ENCODE measurements at regions not wholly inside any gene's neighbourhood (a gene's known extent, or its start where the extent isn't known, plus 50 kb on each side); places are given as distances from the start of the nearest gene placed in this dataset.

- TF ChIP-seq ISL1 (CRISPR knock-in tag; IDR thresholded peaks at IDR 0.05) (no peak), ZC3H10 (CRISPR knock-in tag; IDR thresholded peaks at IDR 0.05) (no peak), RARB (CRISPR knock-in tag; IDR thresholded peaks at IDR 0.05) (no peak), ZFP3 (CRISPR knock-in tag; IDR thresholded peaks at IDR 0.05) (no peak), PATZ1 (CRISPR knock-in tag; IDR thresholded peaks at IDR 0.05; ENCODE audit: borderline replicate concordance) (no peak), GLIS3 (CRISPR knock-in tag; IDR thresholded peaks at IDR 0.05) (no peak), TOX (CRISPR knock-in tag; IDR thresholded peaks at IDR 0.05; ENCODE audit: borderline replicate concordance) (no peak), PPARA (CRISPR knock-in tag; IDR thresholded peaks at IDR 0.05; ENCODE audit: borderline replicate concordance) (no peak), ZNF565 (CRISPR knock-in tag; conservative IDR thresholded peaks at IDR 0.05; ENCODE audit: low read depth) (no peak)
Measured at GRCh38 chr1:245058436-245058835, 96.3 kb upstream of the KIF26B start.

All from SK-N-SH treated with all-trans-retinoic acid at 6 μM for 48 hours (cell line).